GM10266 (cell line): ENCODE measurements at regions not wholly inside any gene's neighbourhood (a gene's known extent, or its start where the extent isn't known, plus 50 kb on each side); places are given as distances from the start of the nearest gene placed in this dataset.

Experiments
- DNase-seq: peaks from one replicate; pipeline ENCODE4 v3.0.0; 2012; ENCODE audit errors: extremely low spot score
- CTCF ChIP-seq: IDR thresholded peaks from 2 replicates; pipeline ENCODE4 v1.5.1; 2012; ENCODE audit warnings: mild to moderate bottlenecking, low read depth; ENCODE audit not compliant: control insufficient read depth, insufficient read depth; ENCODE audit errors: missing control alignments

GRCh38 chr20:61131944-61132343, 120.1 kb upstream of the CDH4 start:
- no peak for DNase-seq
- TF ChIP-seq CTCF = no peak

- no peak for DNase-seq
- no peak for TF ChIP-seq CTCF
Observed at GRCh38 chr20:61133611-61134010, 118.5 kb upstream of the CDH4 start.

- no peak for DNase-seq
- no peak for TF ChIP-seq CTCF
Observed at GRCh38 chr20:61134296-61135030, 117.6 kb upstream of the CDH4 start.

DNA sequence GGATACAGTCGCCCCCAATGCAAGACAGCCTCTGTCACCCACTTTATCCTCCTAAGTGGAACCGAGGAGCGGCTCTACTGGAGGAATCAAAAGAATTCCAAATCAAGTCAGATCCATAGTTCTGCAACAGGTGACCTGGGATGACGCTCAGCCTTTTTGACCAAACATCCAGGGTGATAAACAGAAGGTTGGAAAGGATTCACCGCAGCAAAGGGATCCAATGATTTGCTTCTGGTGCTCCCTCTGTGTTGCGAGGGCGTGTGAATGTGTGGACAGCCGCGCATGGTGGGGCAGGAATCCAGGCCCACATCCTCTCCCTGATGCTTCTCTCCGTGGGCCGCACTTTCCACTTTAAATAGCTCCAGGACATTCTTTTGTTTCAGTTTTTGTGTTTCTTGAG, 116.8 kb upstream of the CDH4 start:
- TF ChIP-seq CTCF = no peak

GRCh38 chr20:61135968-61136367, 116.1 kb upstream of the CDH4 start:
- no peak for TF ChIP-seq CTCF
- DNase-seq = no peak

More for the DNA sequence above, 116.8 kb upstream of the CDH4 start:
- no peak for DNase-seq

DNA sequence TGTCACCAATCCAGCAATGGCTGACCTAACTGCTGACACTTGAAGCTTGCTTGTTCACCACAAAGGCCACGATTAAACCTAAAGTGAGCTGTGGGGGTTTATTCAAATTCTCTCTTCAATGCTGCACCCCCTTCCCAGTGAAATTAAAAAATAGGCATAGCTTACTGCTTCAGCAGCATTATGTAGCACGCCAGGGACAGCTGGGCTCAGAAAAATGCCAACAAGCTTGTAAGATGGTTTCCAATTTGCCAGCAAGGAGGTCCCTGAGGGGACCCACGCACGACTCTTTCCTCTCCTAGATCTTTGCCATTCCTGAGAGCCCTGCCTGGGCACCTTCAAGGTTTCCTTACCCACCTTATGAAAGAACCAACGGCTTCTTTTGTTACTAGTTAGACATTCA, 113.5 kb upstream of the CDH4 start:
- no peak for DNase-seq
- no peak for TF ChIP-seq CTCF

- no peak for TF ChIP-seq CTCF
- DNase-seq = no peak
Observed at GRCh38 chr20:61139031-61139430, 113.0 kb upstream of the CDH4 start.
